ENCODE measurements at regions not wholly inside any gene's neighbourhood (a gene's known extent, or its start where the extent isn't known, plus 50 kb on each side); places are given as distances from the start of the nearest gene placed in this dataset.
"Not testable (repeated sequence)": the region's sequence is repeated elsewhere in the genome, so short reads cannot be mapped to it uniquely, and the experiment has no call there.

GRCh38 chr14:106334428-106335109 lies 808.2 kb downstream of the TMEM121 start:
- TF ChIP-seq, protein P1, sequence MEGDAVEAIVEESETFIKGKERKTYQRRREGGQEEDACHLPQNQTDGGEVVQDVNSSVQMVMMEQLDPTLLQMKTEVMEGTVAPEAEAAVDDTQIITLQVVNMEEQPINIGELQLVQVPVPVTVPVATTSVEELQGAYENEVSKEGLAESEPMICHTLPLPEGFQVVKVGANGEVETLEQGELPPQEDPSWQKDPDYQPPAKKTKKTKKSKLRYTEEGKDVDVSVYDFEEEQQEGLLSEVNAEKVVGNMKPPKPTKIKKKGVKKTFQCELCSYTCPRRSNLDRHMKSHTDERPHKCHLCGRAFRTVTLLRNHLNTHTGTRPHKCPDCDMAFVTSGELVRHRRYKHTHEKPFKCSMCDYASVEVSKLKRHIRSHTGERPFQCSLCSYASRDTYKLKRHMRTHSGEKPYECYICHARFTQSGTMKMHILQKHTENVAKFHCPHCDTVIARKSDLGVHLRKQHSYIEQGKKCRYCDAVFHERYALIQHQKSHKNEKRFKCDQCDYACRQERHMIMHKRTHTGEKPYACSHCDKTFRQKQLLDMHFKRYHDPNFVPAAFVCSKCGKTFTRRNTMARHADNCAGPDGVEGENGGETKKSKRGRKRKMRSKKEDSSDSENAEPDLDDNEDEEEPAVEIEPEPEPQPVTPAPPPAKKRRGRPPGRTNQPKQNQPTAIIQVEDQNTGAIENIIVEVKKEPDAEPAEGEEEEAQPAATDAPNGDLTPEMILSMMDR (IDR thresholded peaks at IDR 0.05) = not testable (repeated sequence)
- not testable (repeated sequence) for TF ChIP-seq POLR2A (IDR thresholded peaks at IDR 0.05); POLR2AphosphoS5 (IDR thresholded peaks at IDR 0.05; ENCODE audit: insufficient read depth in 1 of 2, low read depth in 1 of 2)
